GM19043 (cell line): ENCODE measurements at regions not wholly inside any gene's neighbourhood (a gene's known extent, or its start where the extent isn't known, plus 50 kb on each side); places are given as distances from the start of the nearest gene placed in this dataset.
"Not testable (repeated sequence)": the region's sequence is repeated elsewhere in the genome, so short reads cannot be mapped to it uniquely, and the experiment has no call there.

Source experiments
- ATAC-seq: cut with Tn5 transposase; IDR thresholded peaks from one replicate; pipeline ENCODE4 v1.9.1; 2021; ENCODE audit warnings: low read depth; ENCODE audit not compliant: unreplicated experiment

- not testable (repeated sequence) for ATAC-seq
Measured at GRCh38 chr2:242089213-242089549, 219.7 kb downstream of the RTP5 start.

- not testable (repeated sequence) for ATAC-seq
Measured at GRCh38 chr2:242097278-242097677, 227.7 kb downstream of the RTP5 start.

GRCh38 chr2:242098034-242098433 lies 228.5 kb downstream of the RTP5 start:
- no peak for ATAC-seq

DNA sequence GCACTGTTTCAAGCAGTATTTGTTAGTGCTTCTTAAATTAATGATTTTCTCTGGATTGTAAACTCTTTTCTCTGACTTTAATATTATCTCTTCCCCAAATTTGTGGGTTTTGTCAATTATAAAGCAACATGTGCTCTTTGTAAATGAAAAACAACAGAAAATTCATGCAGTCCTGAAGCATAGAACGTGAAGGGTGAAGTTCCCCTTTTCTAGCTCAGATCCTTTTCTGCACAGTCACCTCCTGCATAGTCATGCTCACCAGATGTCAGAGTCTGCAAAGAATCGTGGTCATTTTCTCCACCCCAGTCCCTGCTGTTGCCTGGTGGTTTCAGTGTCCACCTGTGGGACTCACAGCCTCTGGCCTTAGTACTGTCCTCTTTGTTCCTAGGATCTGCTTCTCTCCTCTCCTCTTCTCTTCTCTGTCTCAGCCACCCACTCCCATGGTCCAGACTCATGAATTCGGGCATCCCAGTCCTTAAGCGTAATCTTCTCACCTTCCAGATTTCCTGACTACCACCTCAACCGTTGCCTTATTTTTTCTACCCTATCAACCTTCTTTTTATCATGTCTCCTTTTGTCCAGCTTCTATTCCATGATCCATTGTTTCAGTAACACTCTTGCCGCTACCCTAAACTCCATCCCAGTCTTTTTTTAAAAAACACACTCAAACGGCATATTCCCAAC lies 229.1 kb downstream of the RTP5 start:
- ATAC-seq: no peak

- not testable (repeated sequence) for ATAC-seq
Measured at GRCh38 chr2:242103093-242103492, 233.6 kb downstream of the RTP5 start.

GRCh38 chr2:242104202-242104956 lies 234.8 kb downstream of the RTP5 start:
- not testable (repeated sequence) for ATAC-seq

GRCh38 chr2:242107065-242107464 lies 237.5 kb downstream of the RTP5 start:
- ATAC-seq: not testable (repeated sequence)

GRCh38 chr2:242108797-242109500 lies 239.4 kb downstream of the RTP5 start:
- not testable (repeated sequence) for ATAC-seq

GRCh38 chr2:242109819-242110218 lies 240.3 kb downstream of the RTP5 start:
- not testable (repeated sequence) for ATAC-seq

DNA sequence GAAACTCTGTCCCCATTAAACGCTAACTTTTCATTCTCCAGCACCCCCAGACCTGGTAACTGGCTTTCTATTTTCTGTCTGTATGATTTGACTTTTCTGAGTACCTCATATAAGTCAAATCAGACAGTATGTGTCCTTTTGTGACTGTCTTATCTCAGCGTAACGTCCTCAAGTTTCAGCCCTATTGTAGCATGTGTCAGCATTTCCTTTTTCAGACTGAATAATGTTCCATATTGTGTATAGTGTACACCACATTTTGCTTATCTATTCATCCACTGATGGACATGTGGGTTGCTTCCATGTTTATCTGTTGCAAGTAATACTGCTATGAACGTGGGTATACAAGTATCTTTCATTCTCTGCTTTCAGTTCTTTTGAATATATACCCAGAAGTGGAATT lies 242.4 kb downstream of the RTP5 start:
- not testable (repeated sequence) for ATAC-seq

DNA sequence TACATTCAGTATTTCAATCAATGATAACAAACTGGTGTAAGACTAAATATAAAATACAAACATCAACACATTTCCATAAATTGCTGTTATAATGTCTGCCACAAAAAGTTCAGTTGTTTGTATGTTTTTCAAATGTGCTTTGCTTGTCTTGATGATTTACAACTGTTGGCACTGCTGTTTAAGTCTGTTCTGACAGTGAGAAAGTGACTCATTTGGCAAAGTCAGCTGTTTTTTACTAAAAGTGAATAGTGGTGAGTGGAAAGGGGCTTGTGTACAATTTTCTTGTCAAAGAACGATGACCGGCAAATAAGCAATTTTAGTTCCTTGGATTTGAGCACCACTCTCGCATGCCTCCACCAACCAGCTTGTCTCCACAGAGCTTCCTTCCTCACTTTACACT lies 244.0 kb downstream of the RTP5 start:
- not testable (repeated sequence) for ATAC-seq

GRCh38 chr2:242116676-242117075 lies 247.1 kb downstream of the RTP5 start:
- not testable (repeated sequence) for ATAC-seq

DNA sequence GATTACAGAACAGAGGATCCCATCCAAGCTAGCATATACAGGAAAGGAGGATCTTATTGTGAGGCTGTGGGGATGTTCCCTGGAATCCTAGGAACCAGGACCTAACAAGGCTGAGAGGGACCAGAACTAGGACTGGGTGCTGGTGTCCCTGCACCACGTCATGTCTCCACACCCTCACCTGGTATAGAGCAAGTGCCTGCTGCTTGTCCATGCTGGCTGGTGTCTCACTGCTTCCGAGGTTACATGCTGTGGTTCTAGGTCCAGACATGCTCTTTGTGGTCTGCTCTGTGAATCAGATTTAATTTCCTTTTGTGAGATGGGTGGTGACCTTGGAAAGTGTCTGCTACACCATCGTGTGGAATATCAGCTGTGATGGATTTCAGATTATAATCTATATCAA lies 247.8 kb downstream of the RTP5 start:
- not testable (repeated sequence) for ATAC-seq

DNA sequence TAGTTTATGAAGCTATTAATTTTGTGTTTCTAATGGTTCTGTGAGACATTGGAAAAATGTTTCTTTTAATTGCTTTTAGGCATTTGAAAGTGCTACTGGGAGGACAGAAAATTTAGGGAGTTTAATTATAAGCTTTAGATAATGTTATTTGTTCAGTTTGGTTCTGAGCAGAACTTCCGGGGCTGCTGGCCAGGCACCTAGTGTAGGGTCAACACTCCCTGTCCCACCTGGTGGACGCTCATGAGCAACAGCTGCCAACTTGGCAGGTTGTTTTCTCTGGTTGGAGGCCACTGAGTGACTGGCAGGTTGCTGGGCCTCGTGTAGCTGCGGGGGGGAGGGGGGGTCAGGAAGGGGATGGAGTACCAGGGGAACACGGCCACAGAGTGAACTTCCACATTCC lies 250.2 kb downstream of the RTP5 start:
- not testable (repeated sequence) for ATAC-seq

GRCh38 chr2:242130682-242131081 lies 261.2 kb downstream of the RTP5 start:
- not testable (repeated sequence) for ATAC-seq

DNA sequence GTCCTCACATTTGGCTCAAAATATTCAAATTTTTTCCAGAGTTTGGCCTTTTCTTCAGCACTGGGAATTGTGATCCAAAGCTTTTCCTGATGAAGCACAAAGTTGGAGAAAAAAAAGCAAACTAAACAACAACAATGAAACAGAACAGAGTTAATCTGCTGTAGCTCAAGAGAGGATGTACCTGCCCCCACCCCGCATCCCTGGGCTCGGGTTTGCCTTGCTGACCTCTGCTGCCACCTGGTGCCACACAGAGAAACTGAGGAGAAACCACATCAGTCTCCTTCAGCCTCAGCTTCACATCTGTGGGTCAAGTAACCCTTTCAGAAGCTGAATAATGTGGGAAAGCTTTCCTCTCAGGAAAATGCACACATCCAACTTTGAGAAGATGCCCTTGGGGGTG lies 290.4 kb downstream of the RTP5 start:
- not testable (repeated sequence) for ATAC-seq

DNA sequence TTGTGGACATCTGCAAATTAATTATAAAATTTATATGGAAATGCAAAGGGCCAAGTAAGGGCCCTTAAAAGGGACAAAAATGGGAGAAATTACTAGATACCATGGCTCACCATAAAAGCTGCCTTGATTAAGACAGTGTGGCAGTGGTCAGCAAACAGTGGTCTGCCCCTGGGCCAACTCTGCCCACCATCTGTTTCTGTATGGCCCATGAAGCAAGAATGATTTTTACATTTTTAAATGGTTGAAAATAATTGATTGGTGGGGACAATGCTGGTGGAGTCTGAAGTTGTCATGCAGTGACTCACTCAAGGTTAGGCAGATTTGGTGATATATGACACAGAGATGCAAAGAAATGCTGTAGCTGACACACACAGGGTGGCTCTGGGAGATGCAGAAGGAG lies 295.6 kb downstream of the RTP5 start:
- ATAC-seq: not testable (repeated sequence)

- not testable (repeated sequence) for ATAC-seq
Measured at GRCh38 chr2:242171290-242171689, 301.8 kb downstream of the RTP5 start.
